ENCODE measurements at regions not wholly inside any gene's neighbourhood (a gene's known extent, or its start where the extent isn't known, plus 50 kb on each side); places are given as distances from the start of the nearest gene placed in this dataset.

GRCh38 chr16:31745900-31746299 lies 127.7 kb upstream of the ZNF267 start:
- no peak for TF ChIP-seq CTCF (conservative IDR thresholded peaks at IDR 0.05 in 1 of 2, IDR thresholded peaks at IDR 0.05 in 1 of 2; ENCODE audit: extremely low read depth in 1 of 2, insufficient read depth in 1 of 2, low read depth in 1 of 2, low read length in 2 of 2)
- no peak for TF ChIP-seq EZH2 (IDR thresholded peaks at IDR 0.05; ENCODE audit: borderline replicate concordance, low read length)

Data from mammary epithelial cell (primary cell).